Type B pancreatic cell (in vitro differentiated cells): ENCODE measurements at regions not wholly inside any gene's neighbourhood (a gene's known extent, or its start where the extent isn't known, plus 50 kb on each side); places are given as distances from the start of the nearest gene placed in this dataset.

ENCODE experiments used
- DNase-seq: peaks from one replicate; pipeline ENCODE4 v3.0.0; 2021; ENCODE audit warnings: mixed read lengths; ENCODE audit not compliant: unreplicated experiment; ENCODE audit errors: extremely low spot score
- H3K27ac Mint-ChIP-seq: 2 replicates; pipeline ENCODE4 v1.8.0; 2021; ENCODE audit warnings: mild to moderate bottlenecking, mixed read lengths
- H3K27me3 Mint-ChIP-seq: 2 replicates; pipeline ENCODE4 v1.8.0; 2021; ENCODE audit warnings: mixed read lengths
- H3K36me3 Mint-ChIP-seq: 2 replicates; pipeline ENCODE4 v1.8.0; 2021; ENCODE audit warnings: mixed read lengths
- H3K4me1 Mint-ChIP-seq: one replicate; pipeline ENCODE4 v1.8.0; 2021; ENCODE audit warnings: mixed read lengths; ENCODE audit not compliant: unreplicated experiment
- H3K4me3 Mint-ChIP-seq: 2 replicates; pipeline ENCODE4 v1.8.0; 2021; ENCODE audit warnings: mild to moderate bottlenecking, mixed read lengths
- H3K9me3 Mint-ChIP-seq: 2 replicates; pipeline ENCODE4 v1.8.0; 2021; ENCODE audit warnings: mixed read lengths
- TF ChIP-seq, protein P1 (sequence below): fragments of 200-600 bp; sonication (generic); conservative IDR thresholded peaks from 2 replicates; pipeline ENCODE4 v1.5.0; 2021; ENCODE audit warnings: antibody characterized with exemption, mild to moderate bottlenecking

- Mint-ChIP-seq H3K27ac (no peak overlapping the region), H3K4me3 (no peak overlapping the region), H3K36me3 (no peaks in the 10 kb centered on the region), H3K4me1 (no peaks in the 10 kb centered on the region), H3K9me3 (no peaks in the 10 kb centered on the region), H3K27me3 (peaks cover 4% of the 10 kb centered on the region)
- no peak for DNase-seq
- TF ChIP-seq, protein P1, sequence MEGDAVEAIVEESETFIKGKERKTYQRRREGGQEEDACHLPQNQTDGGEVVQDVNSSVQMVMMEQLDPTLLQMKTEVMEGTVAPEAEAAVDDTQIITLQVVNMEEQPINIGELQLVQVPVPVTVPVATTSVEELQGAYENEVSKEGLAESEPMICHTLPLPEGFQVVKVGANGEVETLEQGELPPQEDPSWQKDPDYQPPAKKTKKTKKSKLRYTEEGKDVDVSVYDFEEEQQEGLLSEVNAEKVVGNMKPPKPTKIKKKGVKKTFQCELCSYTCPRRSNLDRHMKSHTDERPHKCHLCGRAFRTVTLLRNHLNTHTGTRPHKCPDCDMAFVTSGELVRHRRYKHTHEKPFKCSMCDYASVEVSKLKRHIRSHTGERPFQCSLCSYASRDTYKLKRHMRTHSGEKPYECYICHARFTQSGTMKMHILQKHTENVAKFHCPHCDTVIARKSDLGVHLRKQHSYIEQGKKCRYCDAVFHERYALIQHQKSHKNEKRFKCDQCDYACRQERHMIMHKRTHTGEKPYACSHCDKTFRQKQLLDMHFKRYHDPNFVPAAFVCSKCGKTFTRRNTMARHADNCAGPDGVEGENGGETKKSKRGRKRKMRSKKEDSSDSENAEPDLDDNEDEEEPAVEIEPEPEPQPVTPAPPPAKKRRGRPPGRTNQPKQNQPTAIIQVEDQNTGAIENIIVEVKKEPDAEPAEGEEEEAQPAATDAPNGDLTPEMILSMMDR, result peak; percentile 82
Measured at GRCh38 chr11:29432719-29433325, 584.0 kb downstream of the KCNA4 start.

DNA sequence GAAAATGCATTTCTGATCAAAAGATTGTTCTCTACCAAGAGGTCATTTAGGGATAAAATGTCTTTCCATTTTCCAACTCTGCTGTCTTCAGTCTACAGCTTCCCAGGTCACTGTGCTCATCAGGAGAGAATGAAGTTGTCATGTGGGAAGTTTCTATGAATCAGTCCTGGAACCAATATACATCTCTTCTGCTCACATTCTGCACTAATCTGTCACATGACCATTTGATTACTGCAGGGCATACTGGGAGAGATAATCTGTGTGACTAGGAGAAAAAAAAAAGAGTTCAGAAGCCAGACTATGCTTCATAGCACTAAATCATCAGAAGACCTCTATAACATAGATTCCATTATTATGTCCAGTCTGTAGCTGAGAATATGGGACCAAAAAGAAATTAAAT, 611.5 kb downstream of the KCNA4 start:
- H3K4me1 Mint-ChIP-seq, result no peaks in the 10 kb centered on the region
- H3K4me3 Mint-ChIP-seq, result no peak overlapping the region
- no peaks in the 10 kb centered on the region for H3K36me3 Mint-ChIP-seq
- DNase-seq, result no peak
- H3K27me3 Mint-ChIP-seq, result peaks cover 7% of the 10 kb centered on the region
- TF ChIP-seq, protein P1, result no peak
- H3K27ac Mint-ChIP-seq, result no peak overlapping the region
- no peaks in the 10 kb centered on the region for H3K9me3 Mint-ChIP-seq

- no peak for DNase-seq
- H3K4me3 Mint-ChIP-seq, result no peak overlapping the region
- TF ChIP-seq, protein P1, result no peak
- no peak overlapping the region for H3K27ac Mint-ChIP-seq
- no peaks in the 10 kb centered on the region for H3K36me3 Mint-ChIP-seq
- H3K4me1 Mint-ChIP-seq, result no peaks in the 10 kb centered on the region
- peaks cover 2% of the 10 kb centered on the region for H3K27me3 Mint-ChIP-seq
- H3K9me3 Mint-ChIP-seq, result no peaks in the 10 kb centered on the region
Measured at GRCh38 chr11:29395555-29396072, 621.2 kb downstream of the KCNA4 start.

GRCh38 chr11:29389793-29390192, 627.0 kb downstream of the KCNA4 start:
- Mint-ChIP-seq H3K4me3 (no peak overlapping the region), H3K36me3 (no peaks in the 10 kb centered on the region), H3K9me3 (no peaks in the 10 kb centered on the region), H3K4me1 (no peaks in the 10 kb centered on the region), H3K27ac (no peak overlapping the region), H3K27me3 (peaks cover 2% of the 10 kb centered on the region)
- TF ChIP-seq, protein P1, result no peak
- no peak for DNase-seq

DNA sequence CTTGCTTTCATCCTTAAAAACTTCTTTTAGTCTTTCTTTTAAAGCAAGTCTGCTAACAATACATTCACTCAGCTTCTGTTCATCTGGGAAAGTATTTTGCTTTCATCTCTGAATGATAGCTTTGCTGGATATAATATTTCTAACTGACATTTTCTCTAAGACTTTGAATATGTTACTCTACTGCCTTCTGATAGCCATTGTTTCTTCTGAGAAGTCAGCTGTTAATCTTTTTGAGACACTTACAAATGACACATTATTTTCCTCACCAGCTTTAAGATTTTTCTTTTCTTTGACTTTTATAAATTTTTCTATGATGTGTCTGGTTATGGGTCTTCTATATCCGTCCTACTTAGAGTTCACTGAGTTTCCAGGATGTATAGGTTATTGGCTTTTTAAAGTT, 643.1 kb downstream of the KCNA4 start:
- no peak for DNase-seq
- H3K4me3 Mint-ChIP-seq, result no peak overlapping the region
- H3K36me3 Mint-ChIP-seq, result no peaks in the 10 kb centered on the region
- H3K9me3 Mint-ChIP-seq, result peaks cover 9% of the 10 kb centered on the region
- no peak overlapping the region for H3K27ac Mint-ChIP-seq
- no peaks in the 10 kb centered on the region for H3K4me1 Mint-ChIP-seq
- H3K27me3 Mint-ChIP-seq, result peaks cover 3% of the 10 kb centered on the region
- TF ChIP-seq, protein P1, result no peak
